Neuron (in vitro differentiated cells): ENCODE measurements at regions not wholly inside any gene's neighbourhood (a gene's known extent, or its start where the extent isn't known, plus 50 kb on each side); places are given as distances from the start of the nearest gene placed in this dataset.

Experiments
- H2AFZ ChIP-seq: one replicate; pipeline ENCODE4 v1.6.1; 2013; ENCODE audit warnings: low read depth, mild to moderate bottlenecking, inconsistent platforms, low read length, moderate library complexity
- H3K27me3 ChIP-seq: one replicate; pipeline ENCODE4 v1.6.1; 2013; ENCODE audit warnings: low read length; ENCODE audit not compliant: insufficient read depth
- H3K36me3 ChIP-seq: one replicate; pipeline ENCODE4 v1.6.1; 2013; ENCODE audit warnings: low read length; ENCODE audit not compliant: insufficient read depth
- H3K4me1 ChIP-seq: one replicate; pipeline ENCODE4 v1.6.1; 2013; ENCODE audit warnings: low read length; ENCODE audit not compliant: insufficient read depth
- H3K4me3 ChIP-seq: 2 replicates; pipeline ENCODE4 v1.5.1; 2013; ENCODE audit warnings: mild to moderate bottlenecking, low read length, moderate library complexity
- H3K9me3 ChIP-seq: one replicate; pipeline ENCODE4 v1.6.1; 2013; ENCODE audit warnings: low read length

DNA sequence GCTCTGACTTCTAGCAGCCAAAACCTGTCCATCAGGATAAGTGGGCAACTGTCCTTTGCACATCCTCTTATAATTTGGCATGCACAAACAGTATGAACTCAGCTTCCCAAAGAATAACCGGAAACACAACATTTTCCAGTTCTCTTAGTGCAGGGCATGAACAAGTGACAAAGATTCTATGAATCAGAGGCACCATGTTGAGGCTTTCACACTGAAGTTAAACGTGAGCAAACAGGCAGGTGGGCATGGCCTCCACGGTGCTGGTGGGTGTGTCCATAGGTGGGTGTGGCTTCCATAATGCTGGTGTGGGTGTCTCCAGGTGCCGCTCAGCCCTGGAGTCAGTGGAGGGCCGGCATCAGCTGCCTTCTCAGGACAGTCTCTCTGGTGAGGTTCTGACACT, 196.5 kb downstream of the SMIM20 start:
- Histone ChIP-seq H3K4me1 (no peaks in the 10 kb centered on the region), H3K9me3 (no peaks in the 10 kb centered on the region), H3K36me3 (no peaks in the 10 kb centered on the region), H3K27me3 (no peaks in the 10 kb centered on the region), H2AFZ (no peak overlapping the region), H3K4me3 (no peak overlapping the region)

GRCh38 chr4:26113339-26113940, 199.4 kb downstream of the SMIM20 start:
- Histone ChIP-seq H3K4me1 (no peaks in the 10 kb centered on the region), H2AFZ (no peak overlapping the region), H3K9me3 (no peaks in the 10 kb centered on the region), H3K27me3 (no peaks in the 10 kb centered on the region), H3K36me3 (no peaks in the 10 kb centered on the region), H3K4me3 (no peak overlapping the region)

DNA sequence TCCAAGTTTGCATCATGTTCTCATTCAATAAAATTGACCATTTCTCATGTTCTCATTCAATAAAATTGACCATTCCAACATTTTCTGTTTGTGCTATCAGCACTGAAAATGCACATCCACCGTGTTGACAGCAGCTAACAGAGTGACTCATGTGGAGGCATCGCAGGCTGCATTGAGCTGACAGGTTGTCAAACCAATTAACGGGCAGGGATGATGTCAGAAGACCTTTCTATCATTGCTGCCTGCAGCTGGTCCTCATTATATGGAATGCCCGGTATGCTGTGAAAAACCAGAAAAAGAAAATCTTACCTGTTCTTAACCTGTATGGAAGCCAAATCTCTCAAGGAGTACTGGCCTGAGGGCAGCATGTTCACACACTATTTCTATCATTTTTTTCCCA, 202.0 kb downstream of the SMIM20 start:
- no peak overlapping the region for H3K4me3 ChIP-seq
- no peaks in the 10 kb centered on the region for H3K36me3 ChIP-seq
- no peaks in the 10 kb centered on the region for H3K4me1 ChIP-seq
- H3K9me3 ChIP-seq, result no peaks in the 10 kb centered on the region
- H3K27me3 ChIP-seq, result no peaks in the 10 kb centered on the region
- H2AFZ ChIP-seq, result no peak overlapping the region

- H3K4me1 ChIP-seq, result no peaks in the 10 kb centered on the region
- H2AFZ ChIP-seq, result no peak overlapping the region
- no peaks in the 10 kb centered on the region for H3K36me3 ChIP-seq
- no peaks in the 10 kb centered on the region for H3K27me3 ChIP-seq
- no peak overlapping the region for H3K4me3 ChIP-seq
- no peaks in the 10 kb centered on the region for H3K9me3 ChIP-seq
Measured at GRCh38 chr4:26120098-26120825, 200.6 kb upstream of the RBPJ start.

- no peaks in the 10 kb centered on the region for H3K4me1 ChIP-seq
- H3K9me3 ChIP-seq, result no peaks in the 10 kb centered on the region
- no peaks in the 10 kb centered on the region for H3K36me3 ChIP-seq
- H3K4me3 ChIP-seq, result no peak overlapping the region
- no peak overlapping the region for H2AFZ ChIP-seq
- no peaks in the 10 kb centered on the region for H3K27me3 ChIP-seq
Measured at GRCh38 chr4:26122690-26123089, 198.1 kb upstream of the RBPJ start.

- Histone ChIP-seq H3K4me3 (no peak overlapping the region), H3K36me3 (no peaks in the 10 kb centered on the region), H3K9me3 (no peaks in the 10 kb centered on the region), H3K27me3 (no peaks in the 10 kb centered on the region), H2AFZ (no peak overlapping the region), H3K4me1 (no peaks in the 10 kb centered on the region)
Measured at GRCh38 chr4:26124753-26125321, 196.0 kb upstream of the RBPJ start.

- no peak overlapping the region for H3K4me3 ChIP-seq
- H2AFZ ChIP-seq, result no peak overlapping the region
- no peaks in the 10 kb centered on the region for H3K36me3 ChIP-seq
- no peaks in the 10 kb centered on the region for H3K4me1 ChIP-seq
- no peaks in the 10 kb centered on the region for H3K9me3 ChIP-seq
- no peaks in the 10 kb centered on the region for H3K27me3 ChIP-seq
Measured at GRCh38 chr4:26126143-26126718, 194.6 kb upstream of the RBPJ start.

DNA sequence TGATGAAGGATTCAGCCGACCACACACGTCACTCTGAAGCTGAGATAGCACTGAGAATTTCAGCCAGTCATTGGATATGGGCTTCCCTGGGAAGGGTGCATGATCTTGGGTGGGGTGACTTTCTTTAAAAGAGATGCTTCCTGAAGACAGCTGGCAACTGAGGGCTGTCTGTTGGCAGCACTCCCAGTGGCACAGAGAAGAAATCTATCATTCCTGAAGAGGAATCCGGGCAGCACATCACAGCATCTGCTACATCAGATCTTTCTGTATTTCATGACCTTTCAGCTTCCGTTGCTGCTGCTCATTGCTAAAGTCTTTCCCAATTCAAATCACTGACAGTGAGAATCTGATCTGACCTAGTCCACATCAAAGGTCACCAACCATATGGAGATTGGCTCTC, 193.8 kb upstream of the RBPJ start:
- Histone ChIP-seq H3K36me3 (no peaks in the 10 kb centered on the region), H2AFZ (no peak overlapping the region), H3K4me1 (no peaks in the 10 kb centered on the region), H3K4me3 (no peak overlapping the region), H3K27me3 (no peaks in the 10 kb centered on the region), H3K9me3 (no peaks in the 10 kb centered on the region)

- no peak overlapping the region for H3K4me3 ChIP-seq
- H3K4me1 ChIP-seq, result no peaks in the 10 kb centered on the region
- no peak overlapping the region for H2AFZ ChIP-seq
- H3K9me3 ChIP-seq, result no peaks in the 10 kb centered on the region
- H3K27me3 ChIP-seq, result no peaks in the 10 kb centered on the region
- no peaks in the 10 kb centered on the region for H3K36me3 ChIP-seq
Measured at GRCh38 chr4:26127851-26128337, 192.9 kb upstream of the RBPJ start.

GRCh38 chr4:26130173-26130572, 190.6 kb upstream of the RBPJ start:
- Histone ChIP-seq H3K4me3 (no peak overlapping the region), H2AFZ (no peak overlapping the region), H3K36me3 (no peaks in the 10 kb centered on the region), H3K27me3 (no peaks in the 10 kb centered on the region), H3K9me3 (no peaks in the 10 kb centered on the region), H3K4me1 (no peaks in the 10 kb centered on the region)

DNA sequence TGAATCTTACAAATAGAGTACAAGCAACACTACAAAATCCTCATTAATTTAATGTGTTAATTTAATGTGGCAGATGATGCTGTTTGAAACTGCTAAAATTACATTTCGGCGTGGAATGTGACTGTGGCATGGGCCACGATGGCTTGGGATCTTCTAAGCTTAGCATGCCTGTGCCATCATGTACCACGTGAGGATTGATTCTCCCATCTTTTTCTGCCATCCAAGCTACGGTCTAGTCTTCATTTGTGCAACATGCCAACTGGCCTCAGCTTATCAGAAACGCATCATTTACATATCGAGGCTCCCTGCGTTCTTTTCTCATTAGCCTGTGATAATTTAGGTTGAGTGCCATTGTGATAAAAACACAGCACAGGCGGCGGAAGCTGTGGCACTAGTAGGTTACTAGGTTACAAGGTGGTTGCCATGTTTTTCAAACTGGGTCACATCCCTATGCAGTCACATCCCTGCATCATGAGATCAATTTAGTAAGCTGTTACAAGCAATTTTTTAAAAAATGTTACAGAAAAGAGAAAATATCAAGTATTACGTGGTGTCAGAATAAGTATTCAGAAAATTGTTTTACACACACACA, 189.9 kb upstream of the RBPJ start:
- no peaks in the 10 kb centered on the region for H3K27me3 ChIP-seq
- H3K4me1 ChIP-seq, result no peaks in the 10 kb centered on the region
- no peak overlapping the region for H3K4me3 ChIP-seq
- no peaks in the 10 kb centered on the region for H3K36me3 ChIP-seq
- no peak overlapping the region for H2AFZ ChIP-seq
- no peaks in the 10 kb centered on the region for H3K9me3 ChIP-seq

GRCh38 chr4:26131711-26132110, 189.1 kb upstream of the RBPJ start:
- no peak overlapping the region for H3K4me3 ChIP-seq
- H3K36me3 ChIP-seq, result no peaks in the 10 kb centered on the region
- no peaks in the 10 kb centered on the region for H3K27me3 ChIP-seq
- no peaks in the 10 kb centered on the region for H3K4me1 ChIP-seq
- H2AFZ ChIP-seq, result no peak overlapping the region
- H3K9me3 ChIP-seq, result no peaks in the 10 kb centered on the region

- no peaks in the 10 kb centered on the region for H3K36me3 ChIP-seq
- no peak overlapping the region for H2AFZ ChIP-seq
- H3K4me1 ChIP-seq, result no peaks in the 10 kb centered on the region
- no peaks in the 10 kb centered on the region for H3K27me3 ChIP-seq
- H3K9me3 ChIP-seq, result no peaks in the 10 kb centered on the region
- H3K4me3 ChIP-seq, result no peak overlapping the region
Measured at GRCh38 chr4:26132858-26133257, 188.0 kb upstream of the RBPJ start.
